Fibroblast of skin of abdomen (primary cell): ENCODE measurements at regions not wholly inside any gene's neighbourhood (a gene's known extent, or its start where the extent isn't known, plus 50 kb on each side); places are given as distances from the start of the nearest gene placed in this dataset.
A peak's percentile ranks its signal among the peaks of the same experiment; 100 is the strongest.

Experiments used
- DNase-seq: peaks from one replicate; pipeline ENCODE4 v3.0.0-alpha.2; 2013

- no peak for DNase-seq
Observed at GRCh38 chr7:106606120-106606519, 54.8 kb downstream of the CCDC71L start.

DNA sequence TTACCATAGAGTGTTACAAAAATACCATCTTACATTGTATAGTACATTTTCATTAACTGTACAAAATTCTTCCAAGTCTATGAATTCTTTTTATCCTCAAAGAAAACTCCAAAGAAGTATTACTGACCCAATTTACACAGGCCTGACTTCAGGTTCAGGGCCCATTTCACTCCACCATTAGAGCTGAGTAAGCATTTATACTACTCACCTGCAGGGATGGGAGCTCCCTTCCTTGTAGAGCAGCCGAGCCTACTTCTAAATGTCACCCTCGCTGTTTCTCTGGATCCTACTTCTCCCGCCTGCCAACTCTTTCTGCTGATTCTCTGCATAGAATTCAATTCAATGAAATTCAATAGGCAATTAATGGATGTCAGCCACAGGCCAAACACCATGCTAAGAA is 56.0 kb downstream of the CCDC71L start:
- DNase-seq, result no peak

- DNase-seq, result no peak
Observed at GRCh38 chr7:106604303-106604924, 56.5 kb downstream of the CCDC71L start.

DNA sequence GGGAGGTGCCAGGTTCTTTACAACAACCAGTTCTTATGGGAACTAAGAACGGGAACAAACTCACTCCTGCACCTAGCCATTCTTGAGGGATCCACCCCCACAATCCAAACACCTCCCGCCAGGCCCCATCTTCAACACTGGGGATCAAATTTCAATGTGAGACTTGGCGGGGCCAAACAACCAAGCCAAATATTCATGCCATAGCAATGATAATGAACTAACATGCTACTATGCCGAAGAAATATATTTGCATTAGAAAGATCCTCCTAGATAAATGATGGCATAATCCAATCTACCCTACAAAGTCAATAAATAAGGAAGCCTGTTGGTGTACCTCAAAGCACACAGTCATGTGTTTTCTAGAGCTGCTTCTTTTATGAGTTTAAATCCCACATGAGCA is 57.6 kb downstream of the CCDC71L start:
- no peak for DNase-seq

GRCh38 chr7:106602062-106602461 is 58.9 kb downstream of the CCDC71L start:
- no peak for DNase-seq

GRCh38 chr7:106600569-106601373 is 60.2 kb downstream of the CCDC71L start:
- peak; percentile 25 for DNase-seq

DNA sequence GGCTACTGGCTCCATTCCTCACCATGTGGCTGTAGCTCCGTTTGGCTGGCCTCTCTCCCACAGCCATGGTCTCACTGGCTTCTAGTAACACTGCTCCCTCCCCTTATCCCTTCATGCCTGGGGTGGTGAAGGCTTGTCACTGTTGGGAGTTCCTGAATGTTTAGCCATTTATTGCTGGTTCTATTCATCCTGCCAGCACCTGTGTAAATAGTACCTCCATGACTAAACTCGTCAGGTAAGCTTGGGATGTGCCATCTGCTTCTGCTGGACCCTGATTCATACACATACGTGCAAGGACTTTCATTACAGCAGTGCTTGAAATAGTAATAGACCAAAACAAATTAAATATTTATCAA is 61.6 kb downstream of the CCDC71L start:
- DNase-seq, result no peak

GRCh38 chr7:106598663-106599342 is 62.2 kb downstream of the CCDC71L start:
- peak; percentile 59 for DNase-seq

- no peak for DNase-seq
Observed at GRCh38 chr7:106597751-106598546, 63.0 kb downstream of the CCDC71L start.

DNA sequence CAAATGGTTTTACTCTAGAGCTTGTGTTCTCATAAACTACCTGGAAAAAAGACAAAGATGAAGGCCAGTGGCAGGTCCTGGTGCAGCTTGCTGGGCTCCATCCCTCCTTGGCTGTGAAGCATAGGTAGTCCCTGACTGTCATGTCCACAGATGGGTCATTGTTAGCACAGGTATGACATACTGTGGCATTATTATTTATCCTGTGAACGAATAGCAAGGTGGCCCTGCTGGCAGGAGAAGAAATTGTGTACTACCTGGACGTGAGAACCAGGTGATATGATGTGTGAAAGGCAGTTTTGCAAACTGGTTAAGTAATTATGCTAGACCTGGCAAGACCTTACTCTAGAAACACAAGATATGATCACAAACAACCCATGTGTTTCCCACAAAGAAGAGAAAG is 63.9 kb downstream of the CCDC71L start:
- no peak for DNase-seq

- no peak for DNase-seq
Observed at GRCh38 chr7:106595922-106596321, 65.0 kb downstream of the CCDC71L start.

GRCh38 chr7:106593028-106593417 is 67.9 kb downstream of the CCDC71L start:
- DNase-seq, result no peak

GRCh38 chr7:106592282-106593027 is 68.5 kb downstream of the CCDC71L start:
- no peak for DNase-seq

DNA sequence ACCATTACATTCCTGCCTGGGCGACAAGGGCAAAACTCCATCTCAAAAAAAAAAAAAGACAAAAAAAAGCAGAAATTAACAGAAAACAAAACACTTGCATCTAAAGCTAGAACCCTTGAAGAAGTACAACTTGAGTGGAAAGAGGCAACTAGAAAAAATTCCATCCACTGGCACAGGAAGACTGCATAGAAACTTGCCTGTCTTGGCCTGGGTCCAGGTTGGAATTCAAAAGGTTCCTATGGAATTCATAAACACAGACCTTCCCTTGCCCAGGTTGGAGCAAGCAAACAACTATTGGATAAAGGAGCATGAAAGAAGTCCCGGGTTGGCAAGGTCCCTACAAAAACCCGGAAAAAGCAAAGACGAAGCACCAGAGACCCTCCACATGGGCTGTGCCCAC is 69.8 kb downstream of the CCDC71L start:
- no peak for DNase-seq

- DNase-seq, result no peak
Observed at GRCh38 chr7:106590209-106590816, 70.6 kb downstream of the CCDC71L start.

DNA sequence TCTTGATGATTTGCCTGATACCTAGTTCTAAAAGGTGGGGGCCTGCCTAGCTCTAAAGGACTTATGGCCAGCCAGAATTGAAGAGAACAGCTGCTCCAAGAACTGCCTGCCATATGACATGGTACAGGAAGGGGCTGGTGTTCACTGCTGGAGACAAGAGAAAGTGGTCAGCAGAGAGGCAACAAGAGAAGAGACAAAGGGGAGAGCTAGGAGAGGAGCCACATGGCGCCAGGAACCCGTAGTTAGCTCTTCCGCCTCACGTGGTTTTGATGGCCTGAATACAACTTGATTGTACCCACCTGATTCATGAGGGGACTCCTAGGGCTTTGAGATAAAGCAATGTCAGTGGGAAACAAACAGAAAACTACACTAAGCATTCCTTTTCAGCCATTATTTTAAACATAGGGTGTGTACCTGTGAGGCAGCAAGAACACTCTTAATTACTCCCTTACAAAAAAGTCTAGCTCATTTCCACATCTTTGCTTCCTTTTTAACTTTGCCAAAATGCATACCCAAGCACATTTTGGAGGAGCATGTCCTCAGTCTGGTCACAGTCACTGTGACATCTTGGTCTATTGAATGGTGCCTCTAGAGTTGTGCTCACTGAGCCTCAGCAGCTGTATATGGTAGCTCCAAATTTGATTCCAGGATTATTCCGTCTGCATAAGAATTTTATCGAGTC is 71.6 kb downstream of the CCDC71L start:
- DNase-seq, result no peak

GRCh38 chr7:106588422-106589197 is 72.3 kb downstream of the CCDC71L start:
- DNase-seq, result no peak

DNA sequence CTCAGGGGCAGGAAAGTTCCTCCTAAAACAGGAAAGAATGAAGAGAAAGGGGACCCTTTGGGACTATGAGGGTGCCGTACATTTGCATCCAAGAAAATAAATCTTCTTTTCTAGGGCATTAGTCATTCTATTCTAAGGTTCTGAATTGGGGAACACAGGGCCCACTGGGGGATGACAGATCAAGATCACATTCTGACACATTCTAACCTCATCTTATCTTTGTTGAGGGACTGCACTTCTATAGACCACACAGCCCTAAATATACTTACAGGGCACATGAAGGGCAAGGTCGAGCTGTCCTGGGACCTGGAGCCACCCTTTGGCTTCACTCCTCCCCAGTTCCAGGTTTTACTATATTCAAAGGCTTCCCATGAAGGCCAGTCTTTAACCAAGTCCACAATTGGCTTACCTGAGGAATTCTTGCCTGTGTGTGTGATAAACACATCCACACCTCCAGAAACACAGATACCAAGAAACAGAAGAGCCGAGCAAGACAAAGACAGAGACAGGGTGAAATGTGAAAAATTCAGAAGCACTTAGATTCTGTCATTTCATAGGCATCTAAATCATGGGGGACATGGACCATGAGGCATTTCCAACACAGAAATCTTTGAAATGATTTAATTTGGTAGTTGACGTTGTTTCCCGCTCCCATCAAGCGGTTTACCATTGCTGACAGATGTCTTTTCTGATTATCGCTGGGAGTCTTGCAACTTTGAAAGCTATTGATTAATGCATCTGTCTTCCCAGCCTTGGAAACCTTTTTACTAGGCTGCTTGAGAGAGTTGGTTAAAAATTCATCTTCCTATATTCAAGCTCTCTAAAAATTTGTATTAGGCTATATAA is 75.8 kb downstream of the CCDC71L start:
- DNase-seq, result no peak
